HepG2 (cell line): ENCODE measurements at regions not wholly inside any gene's neighbourhood (a gene's known extent, or its start where the extent isn't known, plus 50 kb on each side); places are given as distances from the start of the nearest gene placed in this dataset.

Experiments
- ATAC-seq: fragments of 200-7000 bp; cut with Tn5 transposase; 3 replicates; pipeline ENCODE4 v1.9.1; 2020; ENCODE audit warnings: mild to moderate bottlenecking, moderate library complexity
- BruUV-seq: library from RNA; stranded (reverse); fragments of 400-500 nt; replicated peaks from 2 replicates; lab custom pipeline; 2021; lab: Mats Ljungman, UMichigan
- CTCF ChIA-PET: fragments of 300-600 bp; formaldehyde crosslinking; extraction: SDS; loops from one replicate; lab custom pipeline; 2021; ENCODE audit warnings: low total read pairs, inconsistent platforms, low intra/inter-chr PET ratio; lab: Yijun Ruan, JAX
- POLR2A ChIA-PET: fragments of 350-600 bp; sonication (Branson Sonifier 250); formaldehyde crosslinking; loops from one replicate; lab custom pipeline; 2020; ENCODE audit warnings: antibody characterized with exemption, inconsistent platforms; lab: Yijun Ruan, JAX
- DNase-seq: peaks from one replicate; pipeline ENCODE4 v3.0.0-alpha.2; 2015; ENCODE audit warnings: low spot score
- FAIRE-seq: peaks from 3 replicates; lab custom pipeline; 2011; peaks lifted over from hg19 to GRCh38; lab: Jason Lieb, UNC
- H2AFZ ChIP-seq: one replicate; pipeline ENCODE4 v1.6.1; 2011; ENCODE audit warnings: low read length, inconsistent platforms
- H3K27ac ChIP-seq: fragments of 300-600 bp; 3 replicates; pipeline ENCODE4 v1.8.0; 2011; ENCODE audit warnings: mixed run types, mild to moderate bottlenecking, mixed read lengths, low read length, inconsistent platforms; ENCODE audit not compliant: insufficient read depth; ENCODE audit errors: extremely low read length
- H3K27me3 ChIP-seq, 2 experiments: fragments of 200-600 bp in 1 of 2; 2 replicates in 1 of 2; 3 replicates in 1 of 2; pipeline versions ENCODE4 v1.6.0 to v1.8.0; 2011; ENCODE audit warnings: low read length in 2 of 2, mild to moderate bottlenecking in 2 of 2, moderate library complexity in 2 of 2, inconsistent platforms in 1 of 2; ENCODE audit not compliant: insufficient read depth in 2 of 2, control insufficient read depth in 1 of 2
- H3K36me3 ChIP-seq, 2 experiments: fragments of 200-600 bp in 1 of 2; replicated peaks in 1 of 2; 2 replicates in 1 of 2; 3 replicates in 1 of 2; pipeline versions ENCODE4 v1.5.1 to v1.8.0; 2011; ENCODE audit warnings: low read length in 2 of 2, inconsistent platforms in 1 of 2; ENCODE audit not compliant: insufficient read depth in 2 of 2, control insufficient read depth in 1 of 2
- H3K4me1 ChIP-seq: 2 replicates; pipeline ENCODE4 v1.5.1; 2012; ENCODE audit warnings: low read length, inconsistent platforms; ENCODE audit not compliant: insufficient read depth
- H3K4me2 ChIP-seq: 2 replicates; pipeline ENCODE4 v1.6.0; 2011; ENCODE audit warnings: low read depth, low read length, inconsistent platforms
- H3K4me3 ChIP-seq, 3 experiments: fragments of 200-600 bp in 1 of 3; sonication (generic), shearing (Covaris generic) in 1 of 3; replicated peaks in 1 of 3; 2 replicates each; pipeline ENCODE4 v1.5.1; 2011 to 2016; ENCODE audit warnings: low read length in 3 of 3, inconsistent platforms in 2 of 3, low read depth in 2 of 3, mild to moderate bottlenecking in 2 of 3, control low read depth in 1 of 3, mixed read lengths in 1 of 3; ENCODE audit not compliant: insufficient read depth in 1 of 3
- H3K79me2 ChIP-seq: one replicate; pipeline ENCODE4 v1.6.1; 2011; ENCODE audit warnings: low read length, inconsistent platforms; ENCODE audit not compliant: insufficient read depth
- H3K9ac ChIP-seq: 2 replicates; pipeline ENCODE4 v1.6.0; 2011; ENCODE audit warnings: mild to moderate bottlenecking, low read depth, low read length, inconsistent platforms; ENCODE audit not compliant: insufficient read depth
- H3K9me3 ChIP-seq: 2 replicates; pipeline ENCODE4 v1.5.1; 2012; ENCODE audit warnings: mild to moderate bottlenecking, low read length
- H4K20me1 ChIP-seq: 2 replicates; pipeline ENCODE4 v1.6.0; 2011; ENCODE audit warnings: inconsistent platforms, mild to moderate bottlenecking, low read length, moderate library complexity; ENCODE audit not compliant: insufficient read depth
- ARHGAP35 ChIP-seq: sonication (generic); formaldehyde crosslinking; IDR thresholded peaks from 2 replicates; pipeline ENCODE4 v1.9.0; 2022; ENCODE audit warnings: mild to moderate bottlenecking, inconsistent platforms, moderate library complexity, missing genetic modification reagents, borderline replicate concordance
- BHLHE40 ChIP-seq: IDR thresholded peaks from 2 replicates; pipeline ENCODE4 v1.6.1; 2011; ENCODE audit warnings: low read length, improper control_type of control experiment
- ELF3 ChIP-seq: IDR thresholded peaks from 2 replicates; pipeline ENCODE4 v1.6.1; 2016; ENCODE audit warnings: missing genetic modification reagents, missing compliant biosample characterization
- GTF2F1 ChIP-seq: fragments of 150-350 bp; IDR thresholded peaks from 2 replicates; pipeline ENCODE4 v1.6.1; 2014; ENCODE audit warnings: low read length
- MBD4 ChIP-seq: IDR thresholded peaks from 2 replicates; pipeline ENCODE4 v1.6.1; 2012; ENCODE audit warnings: low read length, inconsistent platforms, borderline replicate concordance
- PHF21A ChIP-seq: sonication (generic); formaldehyde crosslinking; IDR thresholded peaks from 2 replicates; pipeline ENCODE4 v1.5.0; 2020; ENCODE audit warnings: mild to moderate bottlenecking, missing genetic modification reagents
- SOX5 ChIP-seq: IDR thresholded peaks from 2 replicates; pipeline ENCODE4 v1.6.1; 2016; ENCODE audit warnings: borderline replicate concordance
- TAF1 ChIP-seq: sonication (generic); formaldehyde crosslinking; IDR thresholded peaks from 2 replicates; pipeline ENCODE4 v1.4.0; 2020; ENCODE audit warnings: missing genetic modification reagents
- ZBTB42 ChIP-seq: sonication (generic); formaldehyde crosslinking; IDR thresholded peaks from 2 replicates; pipeline ENCODE4 v1.5.0; 2020; ENCODE audit warnings: mild to moderate bottlenecking, missing genetic modification reagents
- ZFP41 ChIP-seq: sonication (generic); formaldehyde crosslinking; IDR thresholded peaks from 2 replicates; pipeline ENCODE4 v1.4.0; 2020; ENCODE audit warnings: mild to moderate bottlenecking, missing genetic modification reagents, borderline replicate concordance
- ZNF24 ChIP-seq: fragments of 450-650 bp; IDR thresholded peaks from 2 replicates; pipeline ENCODE4 v1.6.1; 2017; ENCODE audit warnings: antibody characterized with exemption, mild to moderate bottlenecking
- ZNF724P ChIP-seq: sonication (generic); formaldehyde crosslinking; IDR thresholded peaks from 2 replicates; pipeline ENCODE4 v1.8.0; 2022; ENCODE audit warnings: missing genetic modification reagents, borderline replicate concordance
- ZNF746 ChIP-seq: sonication (generic); formaldehyde crosslinking; IDR thresholded peaks from 2 replicates; pipeline ENCODE4 v1.8.0; 2022; ENCODE audit warnings: mild to moderate bottlenecking, missing genetic modification reagents
- ZNF772 ChIP-seq: sonication (generic); formaldehyde crosslinking; IDR thresholded peaks from 2 replicates; pipeline ENCODE4 v1.5.0; 2020; ENCODE audit warnings: mild to moderate bottlenecking, missing genetic modification reagents
- ZNF790 ChIP-seq: sonication (generic); formaldehyde crosslinking; IDR thresholded peaks from 2 replicates; pipeline ENCODE4 v1.8.0; 2022; ENCODE audit warnings: missing genetic modification reagents, mild to moderate bottlenecking, borderline replicate concordance
- WGBS: methylation state at CpG from one replicate; pipeline ENCODE4 v1.1.6; 2017; ENCODE audit warnings: low lambda C conversion rate; 5-methylcytosine and 5-hydroxymethylcytosine counted together
- in situ Hi-C: cut with HindIII; loops from 2 replicates; pipeline ENCODE4 v1.10.0; 2017; ENCODE audit warnings: low pct_unique_long_range_greater_than_20kb; ENCODE audit not compliant: extremely low pct_ligation_motif_present
- intact Hi-C: fragments of 100-400 bp; cut with micrococcal nuclease; formaldehyde crosslinking; loops from one replicate; pipeline ENCODE4 v1.10.0; 2022; ENCODE audit not compliant: unreplicated experiment
- TF ChIP-seq, protein P1 (sequence below): sonication (generic); formaldehyde crosslinking; IDR thresholded peaks from 2 replicates; pipeline ENCODE4 v1.5.0; 2020; ENCODE audit warnings: mild to moderate bottlenecking, missing genetic modification reagents
- TF ChIP-seq, protein P2 (sequence below): sonication (generic); formaldehyde crosslinking; IDR thresholded peaks from 2 replicates; pipeline ENCODE4 v1.5.1; 2020; ENCODE audit warnings: missing genetic modification reagents, mild to moderate bottlenecking, borderline replicate concordance

- TF ChIP-seq, protein P1, sequence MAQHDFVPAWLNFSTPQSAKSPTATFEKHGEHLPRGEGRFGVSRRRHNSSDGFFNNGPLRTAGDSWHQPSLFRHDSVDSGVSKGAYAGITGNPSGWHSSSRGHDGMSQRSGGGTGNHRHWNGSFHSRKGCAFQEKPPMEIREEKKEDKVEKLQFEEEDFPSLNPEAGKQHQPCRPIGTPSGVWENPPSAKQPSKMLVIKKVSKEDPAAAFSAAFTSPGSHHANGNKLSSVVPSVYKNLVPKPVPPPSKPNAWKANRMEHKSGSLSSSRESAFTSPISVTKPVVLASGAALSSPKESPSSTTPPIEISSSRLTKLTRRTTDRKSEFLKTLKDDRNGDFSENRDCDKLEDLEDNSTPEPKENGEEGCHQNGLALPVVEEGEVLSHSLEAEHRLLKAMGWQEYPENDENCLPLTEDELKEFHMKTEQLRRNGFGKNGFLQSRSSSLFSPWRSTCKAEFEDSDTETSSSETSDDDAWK = no peak
- no peak for TF ChIP-seq ZNF746 (CRISPR knock-in tag)
- TF ChIP-seq ZNF790 (CRISPR knock-in tag) = no peak
- TF ChIP-seq ARHGAP35 (CRISPR knock-in tag) = no peak
Observed at GRCh38 chr10:3981300-3981699, 196.3 kb upstream of the KLF6 start (continued).

DNA sequence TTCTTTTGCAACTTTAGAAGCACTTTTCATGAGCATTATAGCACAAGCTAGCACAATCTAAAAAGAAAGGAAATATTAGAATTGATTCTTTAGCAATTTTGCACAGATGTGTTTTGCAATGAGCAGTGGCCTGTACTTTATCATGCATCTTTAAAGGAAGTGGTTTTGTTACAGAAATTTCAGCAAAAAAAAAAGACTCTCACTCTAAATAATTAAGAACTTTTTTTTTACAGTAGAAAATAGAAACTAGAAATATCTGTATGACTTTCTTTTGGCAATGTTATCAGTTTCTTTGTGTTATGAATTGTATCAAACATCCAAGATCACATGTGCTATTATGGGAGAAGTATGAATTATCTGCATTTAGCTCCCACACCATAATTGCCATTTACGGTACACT is 195.7 kb upstream of the KLF6 start:
- CTCF ChIA-PET = no interaction called here
- 0% methylated on average over 1 of the region's 1 CpG for WGBS
- FAIRE-seq = no peak

More for the DNA sequence above, 195.7 kb upstream of the KLF6 start:
- BruUV-seq = no TSS peak
- H4K20me1 ChIP-seq = no peaks in the 10 kb centered on the region
- H2AFZ ChIP-seq = no peak overlapping the region
- intact Hi-C loops (no loop called here), in situ Hi-C loops (no loop called here)
- H3K9ac ChIP-seq = no peak overlapping the region
- H3K9me3 ChIP-seq = no peaks in the 10 kb centered on the region
- TF ChIP-seq ZBTB42 (CRISPR knock-in tag) (no peak), ZFP41 (CRISPR knock-in tag) (no peak), SOX5 (CRISPR knock-in tag) (no peak), MBD4 (no peak), GTF2F1 (no peak), ZNF724P (CRISPR knock-in tag) (no peak), TAF1 (no peak), BHLHE40 (no peak), PHF21A (CRISPR knock-in tag) (no peak), ZNF772 (CRISPR knock-in tag) (no peak), ELF3 (CRISPR knock-in tag) (no peak), ZNF24 (no peak)
- TF ChIP-seq, protein P2, sequence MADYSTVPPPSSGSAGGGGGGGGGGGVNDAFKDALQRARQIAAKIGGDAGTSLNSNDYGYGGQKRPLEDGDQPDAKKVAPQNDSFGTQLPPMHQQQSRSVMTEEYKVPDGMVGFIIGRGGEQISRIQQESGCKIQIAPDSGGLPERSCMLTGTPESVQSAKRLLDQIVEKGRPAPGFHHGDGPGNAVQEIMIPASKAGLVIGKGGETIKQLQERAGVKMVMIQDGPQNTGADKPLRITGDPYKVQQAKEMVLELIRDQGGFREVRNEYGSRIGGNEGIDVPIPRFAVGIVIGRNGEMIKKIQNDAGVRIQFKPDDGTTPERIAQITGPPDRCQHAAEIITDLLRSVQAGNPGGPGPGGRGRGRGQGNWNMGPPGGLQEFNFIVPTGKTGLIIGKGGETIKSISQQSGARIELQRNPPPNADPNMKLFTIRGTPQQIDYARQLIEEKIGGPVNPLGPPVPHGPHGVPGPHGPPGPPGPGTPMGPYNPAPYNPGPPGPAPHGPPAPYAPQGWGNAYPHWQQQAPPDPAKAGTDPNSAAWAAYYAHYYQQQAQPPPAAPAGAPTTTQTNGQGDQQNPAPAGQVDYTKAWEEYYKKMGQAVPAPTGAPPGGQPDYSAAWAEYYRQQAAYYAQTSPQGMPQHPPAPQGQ = no peak
- no peaks in the 10 kb centered on the region for H3K36me3 ChIP-seq
- H3K27me3 ChIP-seq = peaks cover 5 to 34% of the 10 kb centered on the region in 2 experiments; a peak in 4 of 5 replicates
- no peak for DNase-seq
- no peaks in the 10 kb centered on the region for H3K4me1 ChIP-seq
- POLR2A ChIA-PET = no interaction called here
- H3K4me3 ChIP-seq = no peak overlapping the region
- no peak overlapping the region for H3K4me2 ChIP-seq
- no peaks in the 10 kb centered on the region for H3K79me2 ChIP-seq
- no peak for ATAC-seq
- no peak overlapping the region for H3K27ac ChIP-seq
